NCI-H146 (cell line): ENCODE measurements at regions not wholly inside any gene's neighbourhood (a gene's known extent, or its start where the extent isn't known, plus 50 kb on each side); places are given as distances from the start of the nearest gene placed in this dataset.

Experiments used
- DNase-seq: peaks from one replicate; lab custom pipeline; 2025; lab: John Stamatoyannopoulos, UW

GRCh38 chr20:7637184-7637583 lies 303.1 kb downstream of the HAO1 start:
- DNase-seq, result peak; percentile 43

GRCh38 chr20:7650086-7650879 lies 290.0 kb downstream of the HAO1 start:
- DNase-seq, result no peak

- no peak for DNase-seq
Measured at GRCh38 chr20:7654231-7654630, 286.0 kb downstream of the HAO1 start.

GRCh38 chr20:7656687-7657467 lies 283.4 kb downstream of the HAO1 start:
- no peak for DNase-seq

GRCh38 chr20:7657569-7657968 lies 282.7 kb downstream of the HAO1 start:
- no peak for DNase-seq

GRCh38 chr20:7660165-7660564 lies 280.1 kb downstream of the HAO1 start:
- DNase-seq, result no peak

GRCh38 chr20:7665376-7665775 lies 274.9 kb downstream of the HAO1 start:
- peak; percentile 8 for DNase-seq

DNA sequence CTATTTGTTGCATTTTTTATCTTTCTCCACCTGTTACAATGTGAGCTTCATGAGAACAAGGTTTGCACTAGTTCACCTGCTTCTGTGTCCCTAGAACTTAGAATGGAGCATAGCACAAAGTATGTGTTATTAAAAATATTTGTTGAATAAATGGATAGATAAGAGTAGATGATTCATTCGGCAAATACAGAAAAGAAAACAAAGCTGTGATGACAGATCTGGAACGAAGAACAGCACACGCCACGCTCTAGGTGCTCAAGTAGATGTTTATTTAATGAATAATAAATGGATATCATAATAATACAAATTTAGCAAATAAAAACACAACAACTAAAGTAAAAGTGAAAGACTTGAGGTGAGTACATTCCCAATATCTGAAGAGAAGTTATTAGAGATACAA lies 273.1 kb downstream of the HAO1 start:
- DNase-seq, result no peak

DNA sequence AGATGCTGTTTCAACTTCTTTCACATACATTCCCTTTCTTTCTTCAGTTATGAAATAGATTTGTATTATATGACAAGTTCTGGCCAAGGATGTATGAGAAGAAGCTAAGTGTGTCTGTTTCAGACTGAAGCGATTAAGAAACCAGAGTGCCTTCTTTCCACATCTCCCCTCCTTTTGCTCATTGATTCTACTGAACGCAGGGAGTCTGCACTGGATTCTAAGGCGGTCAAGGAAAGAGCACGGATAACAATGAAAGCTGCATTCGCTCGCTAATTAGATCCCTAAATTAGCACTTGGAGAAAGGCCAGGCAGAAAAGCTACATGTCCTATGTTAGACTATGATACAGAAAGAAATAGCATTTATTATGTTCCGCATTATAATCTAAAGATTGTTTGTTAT lies 267.7 kb downstream of the HAO1 start:
- no peak for DNase-seq

DNA sequence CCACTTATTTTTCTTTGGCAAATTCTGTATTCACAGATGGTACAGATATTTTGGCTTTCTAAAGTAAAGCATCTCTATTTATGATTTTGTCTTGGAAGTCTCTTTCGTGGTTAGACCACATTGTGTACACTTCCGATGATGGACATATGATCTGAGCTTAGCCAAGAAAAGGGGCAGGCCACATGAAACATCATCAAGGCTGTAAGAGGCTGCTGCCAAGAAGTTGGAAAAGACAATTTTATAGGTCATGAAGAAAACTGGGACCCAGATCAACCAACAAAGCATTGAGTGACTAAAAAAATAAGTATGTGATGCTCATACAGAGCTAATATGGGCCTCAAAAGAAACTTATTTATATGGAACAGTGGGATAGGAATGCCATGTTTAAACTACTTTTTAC lies 266.4 kb downstream of the HAO1 start:
- no peak for DNase-seq

DNA sequence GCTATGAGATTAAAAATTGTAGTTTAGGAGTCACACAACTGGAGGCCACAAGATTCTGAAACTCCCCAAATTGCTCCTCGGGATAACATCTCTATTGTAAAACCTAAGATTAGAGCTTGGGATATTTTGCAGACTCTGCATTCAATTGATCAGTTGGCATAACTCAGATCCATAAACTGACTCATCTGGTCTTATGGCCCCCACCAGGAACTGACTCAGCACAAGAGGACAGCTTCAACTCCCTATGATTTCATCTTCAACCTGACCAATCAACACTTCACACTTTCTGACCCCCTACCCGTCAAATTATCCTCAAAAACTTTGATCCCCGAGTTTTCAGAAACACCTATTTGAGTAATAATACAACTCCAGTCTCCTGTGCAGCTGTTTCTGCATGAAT lies 257.3 kb downstream of the HAO1 start:
- no peak for DNase-seq

DNA sequence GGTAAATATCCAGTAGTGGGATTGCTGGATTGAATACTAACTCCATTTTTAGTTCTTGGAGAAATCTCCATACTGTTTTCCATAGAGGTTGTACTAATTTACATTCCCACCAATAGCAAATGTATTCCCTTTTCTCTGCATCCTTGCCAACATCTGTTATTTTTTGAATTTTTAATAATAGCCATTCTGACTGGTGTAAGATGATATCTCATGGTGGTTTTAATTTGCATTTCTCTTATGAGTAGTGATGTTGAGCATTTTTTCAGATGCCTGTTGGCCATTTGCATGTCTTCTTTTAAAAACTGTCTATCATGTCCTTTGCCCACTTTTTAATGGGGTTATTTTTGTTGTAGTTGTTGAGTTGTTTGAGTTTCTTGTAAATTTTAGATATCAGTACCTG lies 253.2 kb downstream of the HAO1 start:
- no peak for DNase-seq

DNA sequence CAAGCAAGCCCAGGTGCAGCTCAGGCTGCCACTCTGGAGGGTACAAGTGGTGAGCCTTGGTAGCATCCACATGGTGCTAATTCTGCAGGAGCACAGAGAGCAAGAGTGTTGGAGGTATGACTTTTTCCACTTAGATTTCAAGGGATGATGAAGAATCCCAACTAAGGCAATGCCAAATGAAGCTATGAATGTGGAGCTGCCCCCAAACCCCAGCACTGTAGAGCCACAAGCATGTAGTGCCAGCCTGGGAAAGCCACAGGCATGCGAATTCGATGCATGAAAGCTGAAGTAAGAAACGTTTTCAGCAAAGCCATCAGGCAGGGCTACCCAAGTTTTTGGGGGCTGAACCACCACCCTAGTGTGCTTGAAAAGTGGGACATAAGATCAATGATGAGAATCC lies 251.1 kb downstream of the HAO1 start:
- DNase-seq, result no peak

GRCh38 chr20:7691647-7692269 lies 248.5 kb downstream of the HAO1 start:
- no peak for DNase-seq

DNA sequence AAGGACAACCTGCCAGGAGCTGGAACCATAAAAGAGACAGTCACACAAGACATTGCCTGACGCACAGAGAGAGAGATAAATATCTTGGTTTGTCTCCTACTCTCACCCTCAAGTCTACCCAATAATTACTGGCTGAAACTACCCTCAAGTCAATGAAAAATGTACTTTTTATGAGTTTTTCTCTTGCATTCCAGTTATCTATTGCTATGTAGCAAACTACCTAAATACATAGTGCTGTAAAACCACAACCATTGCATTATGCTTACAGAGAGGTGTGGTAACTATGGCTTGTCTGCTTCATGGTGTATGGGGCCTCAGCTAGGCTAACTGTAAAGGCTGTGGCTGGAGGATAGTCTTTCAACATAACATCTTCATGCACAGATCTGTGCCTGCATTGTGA lies 247.8 kb downstream of the HAO1 start:
- no peak for DNase-seq

DNA sequence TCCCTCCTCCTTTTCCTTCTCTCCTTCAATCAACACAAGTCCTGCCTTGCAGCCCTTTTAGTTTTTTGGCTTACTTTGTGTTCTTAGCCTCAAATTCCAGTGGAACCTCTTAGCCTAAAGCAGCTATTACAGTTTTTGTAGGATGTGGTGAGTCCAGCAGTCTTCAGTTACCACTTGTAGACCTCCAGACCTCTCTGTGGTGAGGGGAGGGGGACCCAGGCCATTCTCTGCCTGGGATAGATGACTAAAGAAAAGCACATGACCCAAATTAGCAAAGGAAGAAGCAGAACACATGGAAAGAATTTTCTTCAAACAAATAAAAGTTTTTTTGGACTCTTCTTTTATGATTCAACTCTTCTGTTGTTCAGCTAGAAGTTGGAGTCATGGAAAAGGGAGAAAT lies 246.5 kb downstream of the HAO1 start:
- no peak for DNase-seq

DNA sequence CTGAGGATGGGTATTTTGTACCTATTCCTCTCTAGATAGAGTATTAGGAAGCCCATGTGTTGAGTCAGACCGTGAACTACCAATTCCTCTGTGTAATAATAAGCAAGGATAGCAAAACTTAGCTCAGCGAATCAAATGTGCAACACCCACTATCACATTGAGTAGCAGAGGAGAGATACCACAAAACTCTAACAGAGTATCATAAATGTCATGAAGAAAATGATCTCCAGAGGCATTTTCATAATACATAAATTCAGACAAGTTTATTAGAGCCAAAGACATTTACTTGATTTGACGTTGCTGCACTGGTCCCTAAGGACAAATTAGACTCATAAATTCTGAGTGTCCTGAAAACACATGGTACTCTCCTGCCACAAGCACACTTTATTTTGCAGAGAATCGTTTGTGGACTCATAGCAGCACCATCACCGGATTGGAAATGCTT lies 245.2 kb downstream of the HAO1 start:
- DNase-seq, result no peak

- DNase-seq, result no peak
Measured at GRCh38 chr20:7695635-7696034, 244.6 kb downstream of the HAO1 start.

DNA sequence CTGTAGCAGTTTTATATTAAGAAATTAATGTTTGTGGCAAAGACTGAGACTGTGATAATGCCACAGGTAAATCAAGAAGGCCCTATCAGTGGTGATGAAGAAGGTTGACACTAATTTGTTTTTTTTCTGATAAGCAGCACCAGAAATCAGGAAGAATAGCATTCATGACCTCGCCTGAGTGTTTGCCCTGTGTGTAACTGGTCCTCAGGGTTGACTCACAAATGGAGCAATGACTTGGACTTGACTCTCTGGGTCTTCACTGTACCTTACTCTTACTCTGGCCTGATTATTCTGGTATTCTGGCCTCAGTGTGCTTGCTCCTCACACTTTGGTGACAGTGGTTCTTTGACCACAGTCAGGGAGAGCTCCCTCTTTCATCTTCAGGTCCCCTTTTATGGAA lies 243.9 kb downstream of the HAO1 start:
- DNase-seq, result peak; percentile 2

- DNase-seq, result peak; percentile 61
Measured at GRCh38 chr20:7702141-7702540, 238.1 kb downstream of the HAO1 start.

- peak; percentile 99 for DNase-seq
Measured at GRCh38 chr20:7703551-7703961, 236.7 kb downstream of the HAO1 start.

- DNase-seq, result peak; percentile 89
Measured at GRCh38 chr20:7703996-7704395, 236.3 kb downstream of the HAO1 start.

DNA sequence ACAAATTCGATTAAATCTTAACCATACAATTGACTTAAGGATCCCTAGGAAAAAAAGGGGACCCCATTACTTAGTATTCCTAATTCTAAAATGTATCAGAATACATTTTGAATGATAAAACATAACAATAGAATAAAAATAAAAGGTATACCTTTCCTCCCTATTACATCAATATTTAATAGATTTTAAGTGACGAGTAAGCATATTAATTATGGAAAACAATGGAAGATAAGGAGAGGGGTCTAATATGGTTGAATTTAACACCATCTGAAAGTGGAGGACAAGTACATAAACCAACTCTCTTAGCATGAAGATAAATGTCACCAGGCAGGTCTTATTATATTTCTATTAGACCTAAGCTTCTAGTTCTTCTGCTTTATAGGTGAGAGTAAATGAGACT lies 232.1 kb downstream of the HAO1 start:
- DNase-seq, result no peak
